CD14-positive monocyte (primary cell): ENCODE measurements at regions not wholly inside any gene's neighbourhood (a gene's known extent, or its start where the extent isn't known, plus 50 kb on each side); places are given as distances from the start of the nearest gene placed in this dataset.

Experiments
- DNase-seq, 3 donors: peaks; one replicate each; pipeline ENCODE4 v3.0.0-alpha.2; 2011 to 2022
- H2AFZ ChIP-seq: 2 replicates; pipeline ENCODE4 v1.6.0; 2012; ENCODE audit warnings: mild to moderate bottlenecking, low read depth, low read length, inconsistent platforms; ENCODE audit not compliant: insufficient read depth, poor library complexity, severe bottlenecking
- H3K27ac ChIP-seq, 2 donors: 1 replicate in 1 of 2; 2 replicates in 1 of 2; pipeline ENCODE4 v1.5.1; 2012 to 2013; ENCODE audit warnings: low read length in 2 of 2, control low read depth in 1 of 2, inconsistent platforms in 1 of 2, low read depth in 1 of 2, mild to moderate bottlenecking in 1 of 2
- H3K27me3 ChIP-seq, 2 donors: one replicate each; pipeline versions ENCODE4 v1.6.0 to v1.6.1; 2011 to 2013; ENCODE audit warnings: low read length in 2 of 2; ENCODE audit not compliant: control insufficient read depth in 2 of 2, insufficient read depth in 2 of 2
- H3K36me3 ChIP-seq, 2 donors: replicated peaks in 1 of 2; 1 replicate in 1 of 2; 2 replicates in 1 of 2; pipeline versions ENCODE4 v1.5.1 to v1.6.1; 2012 to 2013; ENCODE audit warnings: low read length in 2 of 2, control low read depth in 1 of 2, inconsistent platforms in 1 of 2, mild to moderate bottlenecking in 1 of 2; ENCODE audit not compliant: insufficient read depth in 2 of 2, control insufficient read depth in 1 of 2
- H3K4me1 ChIP-seq, 2 donors: 1 replicate in 1 of 2; 2 replicates in 1 of 2; pipeline versions ENCODE4 v1.5.1 to v1.6.1; 2012 to 2013; ENCODE audit warnings: low read length in 2 of 2, control low read depth in 1 of 2, inconsistent platforms in 1 of 2, mild to moderate bottlenecking in 1 of 2, moderate library complexity in 1 of 2; ENCODE audit not compliant: insufficient read depth in 2 of 2, control insufficient read depth in 1 of 2
- H3K4me2 ChIP-seq: replicated peaks from 2 replicates; pipeline ENCODE3; 2012; ENCODE audit warnings: low read length, moderate library complexity, mild to moderate bottlenecking; ENCODE audit not compliant: poor library complexity, severe bottlenecking; ENCODE audit errors: extremely low read depth
- H3K4me3 ChIP-seq, 3 experiments: fragments of 200-600 bp in 1 of 3; sonication (generic) in 1 of 3; replicated peaks in 1 of 3; 1 replicate in 2 of 3; 2 replicates in 1 of 3; pipeline ENCODE4 v1.5.1; 2011 to 2013; ENCODE audit warnings: low read length in 3 of 3, mild to moderate bottlenecking in 3 of 3, control low read depth in 2 of 3, low read depth in 2 of 3, inconsistent platforms in 1 of 3, moderate library complexity in 1 of 3
- H3K79me2 ChIP-seq: 2 replicates; pipeline ENCODE4 v1.6.0; 2012; ENCODE audit warnings: mild to moderate bottlenecking, control low read depth, inconsistent platforms, low read length, moderate library complexity; ENCODE audit not compliant: insufficient read depth
- H3K9ac ChIP-seq: 2 replicates; pipeline ENCODE4 v1.6.0; 2017; ENCODE audit warnings: low read length, mild to moderate bottlenecking; ENCODE audit not compliant: insufficient read depth, poor library complexity, severe bottlenecking
- H3K9me3 ChIP-seq, 2 donors: replicated peaks in 1 of 2; 1 replicate in 1 of 2; 2 replicates in 1 of 2; pipeline versions ENCODE4 v1.5.1 to v1.6.1; 2012 to 2013; ENCODE audit warnings: low read length in 2 of 2, control low read depth in 1 of 2; ENCODE audit not compliant: control insufficient read depth in 1 of 2, insufficient read depth in 1 of 2
- H4K20me1 ChIP-seq: 2 replicates; pipeline ENCODE4 v1.6.0; 2012; ENCODE audit warnings: mild to moderate bottlenecking, low read length, control low read depth, moderate library complexity; ENCODE audit not compliant: insufficient read depth
- H3K27ac Mint-ChIP-seq, 7 donors: one replicate each; pipeline ENCODE4 v1.8.0; 2020; ENCODE audit warnings: mild to moderate bottlenecking in 7 of 7, mixed read lengths in 7 of 7, moderate library complexity in 6 of 7, inconsistent platforms in 2 of 7
- H3K27me3 Mint-ChIP-seq, 3 donors: one replicate each; pipeline ENCODE4 v1.8.0; 2021 to 2022; ENCODE audit warnings: low read depth in 3 of 3, mild to moderate bottlenecking in 3 of 3, mixed read lengths in 3 of 3, moderate library complexity in 3 of 3, inconsistent platforms in 1 of 3
- H3K36me3 Mint-ChIP-seq, 2 donors: one replicate each; pipeline ENCODE4 v1.8.0; 2020; ENCODE audit warnings: mixed read lengths in 2 of 2, inconsistent platforms in 1 of 2, mild to moderate bottlenecking in 1 of 2
- H3K4me1 Mint-ChIP-seq: one replicate; pipeline ENCODE4 v1.8.0; 2020; ENCODE audit warnings: mild to moderate bottlenecking, mixed read lengths
- H3K4me3 Mint-ChIP-seq, 2 donors: one replicate each; pipeline ENCODE4 v1.8.0; 2020; ENCODE audit warnings: mild to moderate bottlenecking in 2 of 2, mixed read lengths in 2 of 2, moderate library complexity in 1 of 2
- H3K9me3 Mint-ChIP-seq, 7 donors: one replicate each; pipeline ENCODE4 v1.8.0; 2020 to 2022; ENCODE audit warnings: mixed read lengths in 7 of 7, mild to moderate bottlenecking in 6 of 7, moderate library complexity in 6 of 7, inconsistent platforms in 2 of 7
- CTCF ChIP-seq: fragments of 200-600 bp; IDR thresholded peaks from one replicate; pipeline ENCODE4 v1.8.0; 2022; ENCODE audit warnings: antibody characterized with exemption, mild to moderate bottlenecking
- WGBS: methylation state at CpG from one replicate; pipeline ENCODE4 v1.1.5; 2013; ENCODE audit warnings: missing lambda C conversion rate; ENCODE audit not compliant: insufficient coverage; 5-methylcytosine and 5-hydroxymethylcytosine counted together
- intact Hi-C, 2 donors: fragments of 100-400 bp; cut with micrococcal nuclease; formaldehyde crosslinking; loops; one replicate each; pipeline versions ENCODE4 v1.15.0 to v1.15.1; 2023

GRCh38 chr13:22592515-22592914, 588.3 kb upstream of the SGCG start:
- no peak overlapping the region for H3K27ac ChIP-seq
- H4K20me1 ChIP-seq = no peaks in the 10 kb centered on the region
- H3K27ac Mint-ChIP-seq = no peak overlapping the region
- peaks cover 28 to 30% of the 10 kb centered on the region in 2 donors for H3K9me3 ChIP-seq
- H3K27me3 Mint-ChIP-seq = no peaks in the 10 kb centered on the region
- H3K4me1 ChIP-seq = no peaks in the 10 kb centered on the region
- DNase-seq = no peak
- no peaks in the 10 kb centered on the region for H3K4me1 Mint-ChIP-seq
- H3K27me3 ChIP-seq = no peaks in the 10 kb centered on the region
- peaks cover 5 to 18% (median 9%) of the 10 kb centered on the region in 7 donors for H3K9me3 Mint-ChIP-seq
- no peak overlapping the region for H3K4me3 Mint-ChIP-seq
- H3K79me2 ChIP-seq = no peaks in the 10 kb centered on the region
- intact Hi-C loops = no loop called here
- H3K9ac ChIP-seq = no peak overlapping the region
- no peak overlapping the region for H3K4me3 ChIP-seq
- H3K36me3 Mint-ChIP-seq = no peaks in the 10 kb centered on the region
- H3K4me2 ChIP-seq = no peak overlapping the region
- TF ChIP-seq CTCF = no peak
- no peak overlapping the region for H2AFZ ChIP-seq
- H3K36me3 ChIP-seq = no peaks in the 10 kb centered on the region

GRCh38 chr13:22594041-22594440, 586.7 kb upstream of the SGCG start:
- Mint-ChIP-seq H3K4me1 (no peaks in the 10 kb centered on the region), H3K27me3 (no peaks in the 10 kb centered on the region), H3K36me3 (no peaks in the 10 kb centered on the region), H3K4me3 (no peak overlapping the region), H3K27ac (no peak overlapping the region), H3K9me3 (peaks cover 0 to 12% (median 7%) of the 10 kb centered on the region in 7 donors)
- TF ChIP-seq CTCF = no peak
- 95% methylated on average over 8 of the region's 10 CpGs for WGBS
- no peak for DNase-seq
- Histone ChIP-seq H3K4me2 (no peak overlapping the region), H3K27me3 (no peaks in the 10 kb centered on the region), H4K20me1 (no peaks in the 10 kb centered on the region), H2AFZ (no peak overlapping the region), H3K9ac (no peak overlapping the region), H3K4me3 (no peak overlapping the region), H3K79me2 (no peaks in the 10 kb centered on the region), H3K4me1 (no peaks in the 10 kb centered on the region), H3K36me3 (no peaks in the 10 kb centered on the region), H3K27ac (no peak overlapping the region), H3K9me3 (peaks cover 17 to 18% of the 10 kb centered on the region in 2 donors)
- intact Hi-C loops = no loop called here
